HEK293T (cell line): ENCODE measurements at regions not wholly inside any gene's neighbourhood (a gene's known extent, or its start where the extent isn't known, plus 50 kb on each side); places are given as distances from the start of the nearest gene placed in this dataset.

ENCODE experiments used
- BHLHE40 ChIP-seq: fragments of 450-650 bp; IDR thresholded peaks from 2 replicates; pipeline ENCODE4 v1.6.1; 2016; ENCODE audit warnings: mild to moderate bottlenecking, moderate library complexity, borderline replicate concordance
- ZNF384 ChIP-seq: fragments of 450-650 bp; IDR thresholded peaks from 2 replicates; pipeline ENCODE4 v1.6.1; 2016

DNA sequence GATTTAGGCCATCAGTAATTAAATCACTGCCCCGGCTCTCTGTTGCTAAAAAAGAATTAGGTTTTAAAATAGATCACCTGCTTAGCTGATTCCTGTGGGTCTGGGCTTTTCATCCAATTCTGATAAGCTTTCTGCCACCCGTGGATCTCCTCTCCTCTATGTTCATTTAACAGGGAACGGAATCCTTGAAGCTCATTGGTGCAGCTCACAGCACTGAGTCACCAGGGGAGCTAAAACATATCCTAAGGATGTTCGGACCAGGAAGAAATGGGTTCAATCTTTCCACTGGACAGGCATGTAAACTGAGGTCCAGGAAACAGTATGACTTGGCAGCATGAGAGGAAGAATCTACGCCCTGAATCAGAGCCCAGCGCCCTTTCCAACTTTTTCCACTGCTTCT lies 267.1 kb upstream of the GRIA1 start:
- no peak for TF ChIP-seq BHLHE40
- no peak for TF ChIP-seq ZNF384
